Right lung (tissue), 2 donors: ENCODE measurements at regions not wholly inside any gene's neighbourhood (a gene's known extent, or its start where the extent isn't known, plus 50 kb on each side); places are given as distances from the start of the nearest gene placed in this dataset.

ENCODE experiments used
- DNase-seq, 2 donors: peaks; one replicate each; pipeline ENCODE4 v3.0.0-alpha.2; 2013

GRCh38 chr2:14336759-14337382, 295.6 kb upstream of the LRATD1 start:
- no peak for DNase-seq

- DNase-seq, result no peak
These were observed 291.8 kb upstream of the LRATD1 start for GRCh38 chr2:14340703-14341102.

DNA sequence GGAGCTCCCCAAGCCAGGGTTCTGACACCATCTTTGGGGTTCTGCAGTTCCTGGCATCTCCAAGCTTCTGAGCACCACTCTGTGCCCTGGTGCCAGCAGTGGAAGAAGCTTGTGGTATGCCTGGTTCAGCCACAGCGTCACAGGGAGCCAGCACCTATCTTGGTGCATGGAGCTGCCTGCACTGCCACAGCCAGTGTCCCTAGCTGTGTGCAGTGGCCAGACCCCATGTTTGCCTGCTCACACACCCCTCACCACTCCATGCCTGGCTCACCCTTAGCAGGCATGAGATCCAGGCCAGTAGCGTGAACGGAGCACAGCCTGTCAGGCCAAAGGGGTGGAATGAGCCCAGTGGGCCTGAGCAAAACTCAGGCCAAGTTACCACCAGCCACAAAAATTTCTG, 290.2 kb upstream of the LRATD1 start:
- no peak for DNase-seq

DNA sequence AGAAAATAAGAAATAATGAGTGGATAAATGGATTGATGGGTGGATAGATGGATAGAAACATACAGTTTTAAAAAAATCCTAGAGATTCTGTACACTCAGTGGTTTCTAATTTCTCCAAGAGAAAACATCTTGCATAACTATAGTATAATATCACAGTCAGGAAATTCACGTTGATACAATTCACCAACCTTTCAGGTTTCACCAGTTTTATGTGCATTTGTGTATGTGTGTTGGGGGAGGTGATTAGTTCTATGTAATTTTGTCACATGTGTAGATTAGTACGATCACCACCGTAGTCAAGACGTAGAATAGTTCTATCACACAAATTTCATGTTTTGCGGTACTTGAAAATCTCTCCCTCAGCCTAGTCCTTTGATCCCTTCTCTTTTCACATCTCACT, 288.2 kb upstream of the LRATD1 start:
- no peak for DNase-seq

GRCh38 chr2:14348247-14348646, 284.3 kb upstream of the LRATD1 start:
- DNase-seq, result no peak

DNA sequence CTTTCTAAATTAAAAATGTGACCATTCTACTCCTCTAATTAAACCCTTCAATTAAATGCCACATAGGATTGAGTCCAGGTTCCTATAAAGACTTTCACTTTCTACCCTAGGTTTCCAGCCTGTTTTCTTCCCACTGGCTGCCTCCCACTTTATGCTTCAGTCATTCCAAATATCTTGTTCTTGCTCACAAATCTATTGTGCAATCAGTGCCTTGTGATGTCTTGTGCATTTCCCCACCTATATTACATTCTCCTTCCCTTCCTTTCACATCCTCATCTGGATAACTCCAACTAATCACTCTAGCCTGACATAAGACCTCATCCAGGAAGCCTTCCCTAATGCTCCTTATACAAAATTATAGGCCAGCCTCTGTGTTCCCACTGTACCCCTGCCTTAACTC, 281.7 kb upstream of the LRATD1 start:
- no peak for DNase-seq

DNA sequence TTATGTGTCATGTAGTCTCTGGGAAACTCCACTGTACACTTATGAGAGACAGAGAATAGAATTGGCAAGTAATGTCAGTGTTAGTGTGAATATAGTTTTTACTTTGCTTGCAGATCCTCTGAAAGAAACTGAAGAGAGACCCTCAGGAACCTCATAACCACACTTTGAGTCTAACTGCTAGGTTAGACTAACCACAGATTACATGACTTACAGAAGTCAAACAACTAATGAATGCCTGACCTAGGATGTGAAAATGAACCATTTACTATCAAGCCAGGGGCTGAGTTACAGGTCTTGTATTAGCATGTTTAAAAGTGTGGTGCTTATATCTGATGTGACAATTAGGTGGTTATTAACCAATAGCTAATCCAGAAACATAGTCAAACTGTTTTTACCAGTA, 280.4 kb upstream of the LRATD1 start:
- no peak for DNase-seq

- DNase-seq, result no peak
These were observed 278.3 kb upstream of the LRATD1 start for GRCh38 chr2:14354231-14354630.

GRCh38 chr2:14355102-14355501, 277.4 kb upstream of the LRATD1 start:
- no peak for DNase-seq

- no peak for DNase-seq
These were observed 274.2 kb upstream of the LRATD1 start for GRCh38 chr2:14358339-14358738.

- DNase-seq, result no peak
These were observed 273.7 kb upstream of the LRATD1 start for GRCh38 chr2:14358774-14359173.

DNA sequence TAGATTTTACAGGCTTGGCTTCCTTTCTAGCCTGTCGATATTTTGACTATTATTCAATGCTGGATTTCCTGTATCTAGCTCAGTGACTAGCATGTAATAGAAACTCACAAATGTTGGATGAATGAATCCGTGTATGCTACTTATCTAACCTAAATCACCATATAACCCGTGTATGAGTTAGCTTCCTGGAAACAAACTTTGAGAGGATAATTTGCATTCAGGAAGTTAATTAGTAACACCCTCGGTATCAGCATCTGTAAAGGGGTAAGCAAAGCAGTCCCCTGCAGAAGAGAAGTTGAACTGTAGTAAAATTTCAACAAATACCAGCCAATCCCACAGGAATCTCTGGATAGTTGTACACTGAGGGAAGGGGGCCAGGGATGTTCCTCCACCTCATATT, 269.4 kb upstream of the LRATD1 start:
- DNase-seq, result no peak

- no peak for DNase-seq
These were observed 268.5 kb upstream of the LRATD1 start for GRCh38 chr2:14363976-14364375.

GRCh38 chr2:14364471-14364870, 268.0 kb upstream of the LRATD1 start:
- no peak for DNase-seq

DNA sequence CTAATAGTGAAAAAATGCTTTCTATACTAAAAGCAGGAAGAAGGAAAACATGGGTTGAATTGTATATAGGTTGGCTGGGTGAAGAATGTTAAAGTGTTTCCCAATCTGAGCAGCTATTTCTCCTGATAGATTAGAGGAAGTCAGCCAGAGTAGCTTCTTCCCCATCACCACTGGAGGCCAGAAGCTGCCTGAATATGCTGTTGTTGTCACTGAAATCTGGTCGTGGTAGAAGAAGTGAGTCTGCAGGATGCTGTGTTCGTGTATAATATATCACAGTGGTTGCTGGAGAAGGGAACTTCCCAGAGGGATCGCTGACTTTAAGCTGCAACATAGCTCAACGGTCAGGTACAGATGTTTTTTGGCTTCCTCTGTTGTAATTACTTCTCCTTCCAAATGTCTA, 247.5 kb upstream of the LRATD1 start:
- no peak for DNase-seq

- no peak for DNase-seq
These were observed 245.2 kb upstream of the LRATD1 start for GRCh38 chr2:14387332-14387731.

GRCh38 chr2:14388724-14389123, 243.8 kb upstream of the LRATD1 start:
- no peak for DNase-seq

GRCh38 chr2:14396533-14397083, 235.9 kb upstream of the LRATD1 start:
- DNase-seq, result no peak

DNA sequence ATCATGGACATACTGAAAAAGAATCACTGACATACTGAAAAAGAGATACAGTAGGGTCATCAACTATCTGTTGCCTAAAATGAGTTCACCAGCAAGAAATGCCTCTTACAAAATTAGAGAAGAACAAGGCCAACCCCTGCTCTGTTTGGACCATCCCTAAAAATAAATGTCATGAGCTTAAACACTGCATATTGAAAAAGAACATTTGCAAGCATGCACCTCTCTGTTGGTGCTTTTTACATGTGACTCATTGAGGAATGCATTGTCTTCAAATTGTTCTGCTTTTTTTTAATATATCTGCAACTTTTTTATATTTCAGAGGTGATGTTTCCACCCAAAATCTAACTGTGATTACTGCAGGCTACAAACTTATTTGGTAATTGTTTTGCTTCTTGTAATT, 233.9 kb upstream of the LRATD1 start:
- no peak for DNase-seq

DNA sequence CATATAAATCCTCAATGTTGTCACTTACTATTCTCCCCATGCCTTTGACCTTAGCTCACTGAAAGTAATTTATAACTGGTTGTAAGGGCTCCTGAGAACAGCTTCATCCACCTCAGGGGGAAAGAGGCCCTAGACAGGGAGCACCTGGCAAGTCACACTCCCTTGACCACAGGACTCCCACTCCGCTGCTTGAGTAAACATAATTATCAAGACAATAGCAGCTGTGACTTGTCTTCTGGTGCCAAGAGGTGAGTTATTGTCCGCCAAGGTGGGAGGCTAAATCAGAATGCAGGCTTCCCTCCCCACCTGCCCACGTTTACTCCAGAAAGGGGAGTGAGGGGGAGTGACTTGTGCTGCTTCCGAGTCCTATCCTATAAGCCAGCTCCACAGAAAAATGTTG, 230.6 kb upstream of the LRATD1 start:
- no peak for DNase-seq

DNA sequence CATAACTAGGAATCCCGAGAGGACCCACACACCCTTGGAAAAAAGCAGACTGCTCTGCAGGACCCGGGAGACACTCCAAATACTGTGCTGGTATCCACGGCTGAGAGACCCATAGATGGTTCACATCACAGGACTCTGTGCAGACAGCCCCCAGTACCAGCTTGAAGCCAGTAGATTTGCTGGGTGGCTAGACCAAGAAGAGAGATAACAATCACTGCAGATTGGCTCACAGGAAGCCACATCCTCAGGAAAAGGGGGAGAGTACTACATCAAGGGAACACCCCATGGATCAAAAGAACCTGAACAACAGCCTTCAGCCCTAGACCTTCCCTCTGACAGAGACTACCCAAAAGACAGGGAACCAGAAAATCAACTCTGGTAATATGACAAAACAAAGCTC, 223.8 kb upstream of the LRATD1 start:
- DNase-seq, result no peak

DNA sequence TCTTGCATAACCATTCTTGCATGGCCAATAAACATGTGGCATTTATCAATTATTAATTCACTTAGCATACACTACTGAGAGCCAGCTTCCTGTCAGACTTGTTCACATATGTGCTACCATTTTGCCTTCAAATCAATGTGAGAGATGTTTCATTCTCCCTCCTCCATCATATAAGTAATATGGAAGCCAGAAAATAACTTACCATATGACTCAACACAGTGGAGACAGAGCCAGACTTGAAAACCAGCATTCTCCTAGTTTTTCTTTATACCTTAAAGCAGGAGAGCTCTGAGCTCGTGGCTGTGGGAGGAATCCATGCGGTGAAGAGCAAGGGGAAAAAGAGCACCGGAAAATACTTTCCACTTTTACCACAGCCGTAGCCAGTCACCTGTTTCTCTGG, 215.0 kb upstream of the LRATD1 start:
- no peak for DNase-seq

DNA sequence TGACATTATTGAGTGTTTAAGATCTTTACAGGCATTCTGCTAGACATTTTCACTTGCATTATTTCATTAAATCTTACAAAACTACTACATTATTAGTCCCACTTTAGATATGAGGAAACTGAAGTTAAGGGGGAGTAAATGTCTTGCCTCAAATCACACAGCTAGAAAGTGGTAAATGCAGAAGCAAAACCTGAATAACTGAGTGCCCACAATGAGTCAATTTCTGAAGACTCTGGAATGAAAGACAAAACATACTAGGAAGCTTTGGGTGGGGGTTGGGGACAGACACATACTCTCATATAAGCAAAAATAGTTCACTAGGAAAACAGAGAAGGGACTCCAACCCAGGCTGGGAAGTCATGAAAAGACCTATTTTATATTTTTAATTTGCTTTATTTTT, 214.4 kb upstream of the LRATD1 start:
- no peak for DNase-seq

- no peak for DNase-seq
These were observed 211.7 kb upstream of the LRATD1 start for GRCh38 chr2:14420851-14421250.
